ENCODE measurements at regions not wholly inside any gene's neighbourhood (a gene's known extent, or its start where the extent isn't known, plus 50 kb on each side); places are given as distances from the start of the nearest gene placed in this dataset.

- TF ChIP-seq YY1 (IDR thresholded peaks at IDR 0.05; ENCODE audit: insufficient read depth, insufficient read length) (no peak), ZNF274 (IDR thresholded peaks at IDR 0.05; ENCODE audit: low read depth, low read length) (no peak), SUZ12 (IDR thresholded peaks at IDR 0.05; ENCODE audit: extremely low read depth, insufficient read depth, insufficient read length) (no peak)
Observed at GRCh38 chr7:156510966-156511365, 129.6 kb upstream of the RNF32 start.
